GM12875 (cell line): ENCODE measurements at regions not wholly inside any gene's neighbourhood (a gene's known extent, or its start where the extent isn't known, plus 50 kb on each side); places are given as distances from the start of the nearest gene placed in this dataset.

Source experiments
- H3K4me3 ChIP-seq: one replicate; pipeline ENCODE4 v1.5.1; 2011; ENCODE audit warnings: low read depth, low read length, control low read depth
- TF ChIP-seq, protein P1 (sequence below): IDR thresholded peaks from 2 replicates; pipeline ENCODE4 v1.5.1; 2011; ENCODE audit warnings: low read depth, mild to moderate bottlenecking, control low read depth, inconsistent platforms, low read length, moderate library complexity, borderline replicate concordance; ENCODE audit not compliant: insufficient read depth

DNA sequence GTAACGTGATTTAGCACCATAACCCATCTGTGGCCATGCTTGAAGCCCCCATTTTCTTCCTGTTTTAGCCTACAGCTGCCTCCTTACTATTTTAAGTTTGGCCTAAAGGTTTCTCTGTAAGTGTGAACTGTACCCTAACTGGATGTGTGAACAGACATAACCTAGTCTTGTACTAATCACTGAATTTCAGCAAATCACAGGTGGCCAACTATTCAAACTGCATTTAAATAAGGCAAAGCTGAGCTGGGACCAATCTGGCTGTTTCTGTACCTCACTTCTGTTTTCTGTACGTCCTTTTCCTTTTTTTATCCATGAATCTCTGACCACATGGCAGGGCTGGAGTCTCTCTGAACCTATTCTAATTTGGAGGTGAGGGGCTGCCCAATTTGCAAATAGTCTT, 452.7 kb upstream of the HS6ST1 start:
- H3K4me3 ChIP-seq = no peak overlapping the region
- TF ChIP-seq, protein P1, sequence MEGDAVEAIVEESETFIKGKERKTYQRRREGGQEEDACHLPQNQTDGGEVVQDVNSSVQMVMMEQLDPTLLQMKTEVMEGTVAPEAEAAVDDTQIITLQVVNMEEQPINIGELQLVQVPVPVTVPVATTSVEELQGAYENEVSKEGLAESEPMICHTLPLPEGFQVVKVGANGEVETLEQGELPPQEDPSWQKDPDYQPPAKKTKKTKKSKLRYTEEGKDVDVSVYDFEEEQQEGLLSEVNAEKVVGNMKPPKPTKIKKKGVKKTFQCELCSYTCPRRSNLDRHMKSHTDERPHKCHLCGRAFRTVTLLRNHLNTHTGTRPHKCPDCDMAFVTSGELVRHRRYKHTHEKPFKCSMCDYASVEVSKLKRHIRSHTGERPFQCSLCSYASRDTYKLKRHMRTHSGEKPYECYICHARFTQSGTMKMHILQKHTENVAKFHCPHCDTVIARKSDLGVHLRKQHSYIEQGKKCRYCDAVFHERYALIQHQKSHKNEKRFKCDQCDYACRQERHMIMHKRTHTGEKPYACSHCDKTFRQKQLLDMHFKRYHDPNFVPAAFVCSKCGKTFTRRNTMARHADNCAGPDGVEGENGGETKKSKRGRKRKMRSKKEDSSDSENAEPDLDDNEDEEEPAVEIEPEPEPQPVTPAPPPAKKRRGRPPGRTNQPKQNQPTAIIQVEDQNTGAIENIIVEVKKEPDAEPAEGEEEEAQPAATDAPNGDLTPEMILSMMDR = no peak

DNA sequence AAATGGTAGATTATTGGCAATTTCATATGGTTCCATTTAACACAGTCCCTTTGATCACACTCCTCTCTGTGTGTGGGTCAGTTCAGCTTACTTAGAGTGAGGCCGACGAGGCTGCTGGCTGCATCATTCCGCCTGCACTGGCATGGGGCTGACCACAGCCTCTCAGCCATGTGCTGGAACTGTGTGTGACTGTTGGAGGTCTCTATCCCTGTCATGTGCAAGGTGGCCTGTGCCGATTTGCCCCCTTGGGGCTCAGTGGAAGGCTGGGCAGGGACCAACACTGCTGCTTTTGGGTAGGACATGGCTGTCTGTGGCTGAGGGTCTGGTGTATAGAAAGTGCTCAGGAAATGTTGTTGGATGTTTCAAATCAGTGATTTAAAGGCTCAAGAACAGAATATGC, 454.0 kb upstream of the HS6ST1 start:
- TF ChIP-seq, protein P1 = no peak
- no peak overlapping the region for H3K4me3 ChIP-seq

DNA sequence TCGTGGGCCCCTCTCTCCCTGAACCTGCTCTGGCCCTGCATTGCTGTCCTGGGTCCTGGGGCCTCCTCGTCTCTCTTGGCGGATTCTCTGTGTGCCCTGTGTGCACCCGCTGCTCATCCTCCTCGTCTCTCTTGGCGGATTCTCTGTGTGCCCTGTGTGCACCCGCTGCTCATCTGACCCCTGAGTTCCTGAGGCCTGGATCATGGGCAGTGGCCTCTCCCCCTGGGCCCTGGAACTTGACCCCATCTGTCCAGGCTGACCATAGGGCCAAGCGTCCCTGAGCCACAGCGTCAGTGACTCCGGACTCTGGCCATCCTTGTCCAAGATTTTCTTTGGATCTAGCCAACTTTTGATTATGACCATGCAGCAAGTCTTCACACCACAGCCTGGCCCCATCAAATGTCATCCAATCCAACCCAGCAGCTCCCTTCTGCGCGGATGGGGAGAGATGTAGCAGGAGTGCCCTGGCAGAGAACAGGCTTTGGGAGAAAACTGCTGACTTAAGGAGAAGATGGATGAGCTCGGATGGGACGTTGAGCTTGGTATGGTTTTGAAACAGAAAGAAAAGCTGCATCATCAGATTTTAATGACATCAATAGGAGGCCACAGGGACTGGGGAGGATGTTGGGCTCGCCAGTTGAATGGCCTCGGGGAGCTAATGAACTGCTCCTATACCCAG, 455.1 kb upstream of the HS6ST1 start:
- TF ChIP-seq, protein P1 = no peak
- no peak overlapping the region for H3K4me3 ChIP-seq

DNA sequence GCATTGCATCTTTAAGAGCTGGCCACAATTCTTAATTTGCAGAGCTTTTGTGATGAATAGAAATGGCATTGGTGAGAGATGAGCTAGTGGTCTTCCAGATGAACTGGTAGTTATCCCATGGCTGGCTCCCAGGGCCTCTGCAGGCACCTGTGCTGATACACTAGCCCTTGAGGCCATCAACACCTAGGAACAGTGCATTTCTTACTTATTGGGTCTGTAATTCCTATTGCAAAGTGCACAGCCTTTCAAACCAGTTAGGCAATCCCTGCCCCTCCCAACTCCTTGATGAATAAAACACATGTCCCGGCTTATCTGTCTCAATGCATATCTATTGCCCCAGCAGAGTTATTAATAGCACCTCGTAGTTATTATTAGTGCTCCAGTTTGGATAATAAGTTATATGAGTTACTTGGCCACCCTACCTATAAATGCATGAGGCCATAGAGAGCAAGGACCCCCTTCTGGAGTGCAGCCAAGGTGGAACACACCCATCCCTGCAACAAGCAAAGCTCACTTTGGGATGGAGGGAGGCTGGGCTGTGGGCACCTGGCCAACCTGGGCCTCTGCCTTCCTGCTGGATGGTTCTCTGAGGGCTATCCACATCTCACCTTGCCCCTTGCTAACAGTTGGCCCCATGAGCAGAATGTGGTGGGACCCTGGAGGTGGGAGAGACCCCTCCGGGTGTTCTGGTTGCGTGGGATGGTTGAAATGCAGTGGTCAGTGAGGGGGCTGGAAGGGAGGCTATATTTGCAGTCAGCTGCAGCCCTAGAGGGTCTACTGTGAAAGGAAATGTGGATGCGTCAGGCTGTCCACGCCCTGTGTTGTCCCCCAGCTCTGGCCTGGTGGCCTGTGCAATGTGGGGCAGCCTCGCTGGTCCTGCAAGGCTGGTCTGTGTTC, 455.9 kb upstream of the HS6ST1 start:
- TF ChIP-seq, protein P1 = no peak
- H3K4me3 ChIP-seq = no peak overlapping the region

DNA sequence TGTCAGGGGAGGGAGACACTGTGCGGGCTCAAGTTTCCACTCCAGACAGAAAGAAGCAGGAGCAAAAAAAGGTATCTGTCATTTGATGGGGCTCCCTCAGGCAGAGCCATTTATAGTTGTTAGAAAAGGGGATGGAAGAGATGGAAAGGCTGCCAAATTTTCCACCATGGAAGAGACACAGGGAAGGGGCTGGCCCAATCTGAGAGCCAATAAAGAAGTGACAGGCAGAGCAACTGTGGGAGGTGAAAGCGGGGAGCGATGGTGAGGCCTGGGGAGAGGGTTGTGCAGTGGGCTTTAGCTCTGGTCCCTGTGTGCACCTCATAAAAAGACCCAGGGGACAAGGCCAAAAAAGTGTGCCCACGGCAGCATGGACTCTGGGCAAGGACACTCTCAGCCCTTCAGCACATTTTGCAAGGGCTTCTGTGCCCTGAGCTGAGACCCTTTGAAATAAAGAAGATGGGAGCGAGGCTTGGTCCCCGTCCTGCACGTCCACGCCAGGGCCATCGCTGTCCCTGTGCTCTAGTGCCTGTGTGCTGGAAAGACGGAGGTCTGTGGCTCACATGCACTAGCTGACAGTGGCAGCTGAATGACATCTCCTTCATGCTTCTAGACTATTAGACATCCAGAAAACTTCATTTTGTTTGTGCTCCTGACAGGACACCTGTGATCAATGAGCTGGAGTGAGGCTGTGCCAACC, 456.7 kb upstream of the HS6ST1 start:
- H3K4me3 ChIP-seq = no peak overlapping the region
- TF ChIP-seq, protein P1 = no peak

GRCh38 chr2:128775914-128776285, 457.2 kb upstream of the HS6ST1 start:
- no peak overlapping the region for H3K4me3 ChIP-seq
- TF ChIP-seq, protein P1 = no peak
